SK-N-SH (cell line): ENCODE measurements at regions not wholly inside any gene's neighbourhood (a gene's known extent, or its start where the extent isn't known, plus 50 kb on each side); places are given as distances from the start of the nearest gene placed in this dataset.

Experiments used
- CTCF ChIA-PET: fragments of 300-600, 350-600 bp; formaldehyde crosslinking; extraction: SDS; loops from one replicate; lab custom pipeline; 2021; lab: Yijun Ruan, JAX
- POLR2A ChIA-PET: fragments of 350-600 bp; sonication (Branson Sonifier 250); formaldehyde crosslinking; extraction: SDS; loops from one replicate; lab custom pipeline; 2020; ENCODE audit warnings: antibody characterized with exemption, inconsistent platforms; lab: Yijun Ruan, JAX
- DNase-seq: peaks from one replicate; pipeline ENCODE4 v3.0.0; 2012
- H2AFZ ChIP-seq: fragments of 200-600 bp; sonication (generic); 2 replicates; pipeline ENCODE4 v1.8.1; 2016; ENCODE audit warnings: antibody characterized with exemption, mild to moderate bottlenecking, low read depth
- H3F3A ChIP-seq: fragments of 200-600 bp; sonication (generic); replicated peaks from 2 replicates; pipeline ENCODE3; 2016; ENCODE audit warnings: antibody characterized with exemption, mild to moderate bottlenecking; ENCODE audit not compliant: insufficient read depth
- H3K27ac ChIP-seq, 2 experiments: fragments of 200-500 bp in 1 of 2; fragments of 200-600 bp in 1 of 2; sonication (Bioruptor generic) in 1 of 2; sonication (generic), shearing (Covaris generic) in 1 of 2; 2 replicates each; pipeline versions ENCODE4 v1.5.1 to v1.6.1; 2014 to 2016; ENCODE audit warnings: low read depth in 2 of 2, inconsistent platforms in 1 of 2, low read length in 1 of 2, mild to moderate bottlenecking in 1 of 2, mixed read lengths in 1 of 2
- H3K27me3 ChIP-seq: fragments of 200-600 bp; sonication (generic), shearing (Covaris generic); 2 replicates; pipeline ENCODE4 v1.6.1; 2016; ENCODE audit warnings: mixed run types; ENCODE audit not compliant: insufficient read depth
- H3K36me3 ChIP-seq, 2 experiments: fragments of 200-500 bp in 1 of 2; fragments of 200-600 bp in 1 of 2; sonication (Bioruptor generic) in 1 of 2; sonication (generic) in 1 of 2; replicated peaks in 1 of 2; 2 replicates each; pipeline versions ENCODE3 to v1.5.1; 2014 to 2016; ENCODE audit warnings: low read length in 1 of 2, mild to moderate bottlenecking in 1 of 2; ENCODE audit not compliant: insufficient read depth in 2 of 2, control insufficient read depth in 1 of 2
- H3K4me1 ChIP-seq, 2 experiments: fragments of 200-500 bp in 1 of 2; fragments of 200-600 bp in 1 of 2; sonication (Bioruptor generic) in 1 of 2; sonication (generic), shearing (Covaris generic) in 1 of 2; 2 replicates each; pipeline versions ENCODE4 v1.5.1 to v1.6.1; 2014 to 2016; ENCODE audit warnings: low read depth in 1 of 2, low read length in 1 of 2, mixed run types in 1 of 2; ENCODE audit not compliant: insufficient read depth in 2 of 2, control insufficient read depth in 1 of 2
- H3K4me2 ChIP-seq: fragments of 200-600 bp; sonication (generic), shearing (Covaris generic); 2 replicates; pipeline ENCODE4 v1.6.1; 2017; ENCODE audit warnings: mixed run types
- H3K4me3 ChIP-seq, 2 experiments: fragments of 200-500 bp in 1 of 2; fragments of 200-600 bp in 1 of 2; sonication (Bioruptor generic) in 1 of 2; sonication (generic), shearing (Covaris generic) in 1 of 2; 2 replicates each; pipeline versions ENCODE4 v1.5.1 to v1.8.1; 2014 to 2016; ENCODE audit warnings: low read depth in 2 of 2, inconsistent platforms in 1 of 2, low read length in 1 of 2, mild to moderate bottlenecking in 1 of 2, mixed read lengths in 1 of 2, moderate library complexity in 1 of 2
- H3K79me2 ChIP-seq: fragments of 200-600 bp; sonication (generic); 2 replicates; pipeline ENCODE4 v1.8.1; 2017; ENCODE audit warnings: mild to moderate bottlenecking; ENCODE audit not compliant: insufficient read depth
- H3K9ac ChIP-seq: fragments of 200-600 bp; sonication (generic); 2 replicates; pipeline ENCODE4 v1.6.1; 2017; ENCODE audit warnings: mixed run types
- H3K9me2 ChIP-seq: fragments of 200-600 bp; sonication (generic); 2 replicates; pipeline ENCODE4 v1.6.1; 2017; ENCODE audit warnings: mixed run types
- H3K9me3 ChIP-seq: fragments of 200-600 bp; sonication (generic); 2 replicates; pipeline ENCODE4 v1.6.1; 2017; ENCODE audit warnings: mixed run types, mild to moderate bottlenecking, moderate library complexity
- H4K20me1 ChIP-seq: fragments of 200-600 bp; sonication (generic); 2 replicates; pipeline ENCODE4 v1.6.1; 2017; ENCODE audit warnings: mild to moderate bottlenecking, mixed run types; ENCODE audit not compliant: insufficient read depth
- CHD2 ChIP-seq: fragments of 150-350 bp; IDR thresholded peaks from 2 replicates; pipeline ENCODE4 v1.6.1; 2018; ENCODE audit warnings: low read length; ENCODE audit not compliant: partially characterized antibody
- ELF1 ChIP-seq: IDR thresholded peaks from 2 replicates; pipeline ENCODE4 v1.4.0; 2012
- EP300 ChIP-seq, 2 experiments: IDR thresholded peaks; 2 replicates each; pipeline versions ENCODE4 v1.4.0 to v1.6.1; 2012; ENCODE audit warnings: borderline replicate concordance in 1 of 2, low read depth in 1 of 2, low read length in 1 of 2
- EZH2phosphoT487 ChIP-seq: fragments of 200-600 bp; sonication (generic); IDR thresholded peaks from 2 replicates; pipeline ENCODE4 v1.6.1; 2017; ENCODE audit warnings: low read depth, mixed run types, mild to moderate bottlenecking, antibody characterized with exemption, moderate library complexity, borderline replicate concordance
- FOSL2 ChIP-seq: IDR thresholded peaks from 2 replicates; pipeline ENCODE4 v1.4.0; 2012; ENCODE audit warnings: low read depth, mild to moderate bottlenecking, moderate library complexity, borderline replicate concordance
- FOXM1 ChIP-seq: IDR thresholded peaks from 2 replicates; pipeline ENCODE4 v1.4.0; 2012; ENCODE audit warnings: low read depth, mild to moderate bottlenecking
- GABPA ChIP-seq: IDR thresholded peaks from 2 replicates; pipeline ENCODE4 v1.4.0; 2012; ENCODE audit warnings: low read depth, mild to moderate bottlenecking
- GATA2 ChIP-seq: sonication (generic); formaldehyde crosslinking; IDR thresholded peaks from 2 replicates; pipeline ENCODE4 v1.5.0; 2020; ENCODE audit warnings: mild to moderate bottlenecking, missing genetic modification reagents
- JUND ChIP-seq: IDR thresholded peaks from 2 replicates; pipeline ENCODE4 v1.4.0; 2012
- MXI1 ChIP-seq: IDR thresholded peaks from 2 replicates; pipeline ENCODE4 v1.6.1; 2012; ENCODE audit warnings: mild to moderate bottlenecking, low read depth, low read length, improper control_type of control experiment
- SIN3A ChIP-seq: IDR thresholded peaks from 2 replicates; pipeline ENCODE4 v1.6.1; 2012; ENCODE audit warnings: low read depth, mild to moderate bottlenecking, low read length, moderate library complexity, borderline replicate concordance
- TAF1 ChIP-seq: IDR thresholded peaks from 2 replicates; pipeline ENCODE4 v1.6.1; 2012; ENCODE audit warnings: low read depth, mild to moderate bottlenecking, low read length, moderate library complexity, borderline replicate concordance
- TCF12 ChIP-seq: IDR thresholded peaks from 2 replicates; pipeline ENCODE4 v1.4.0; 2012
- YY1 ChIP-seq: IDR thresholded peaks from 2 replicates; pipeline ENCODE4 v1.4.0; 2012; ENCODE audit warnings: low read depth, mild to moderate bottlenecking
- WGBS: methylation state at CpG from one replicate; pipeline ENCODE4 v1.1.6; 2017; ENCODE audit warnings: low lambda C conversion rate; 5-methylcytosine and 5-hydroxymethylcytosine counted together
- TF ChIP-seq, protein P1 (sequence below): IDR thresholded peaks from 2 replicates; pipeline ENCODE4 v1.4.0; 2012; ENCODE audit warnings: low read depth, borderline replicate concordance
- TF ChIP-seq, protein P2 (sequence below): fragments of 150-350 bp; IDR thresholded peaks from 2 replicates; pipeline ENCODE4 v1.6.1; 2017; ENCODE audit warnings: antibody characterized with exemption, low read length, low read depth, borderline replicate concordance
- TF ChIP-seq, protein P3 (sequence below): IDR thresholded peaks from 2 replicates; pipeline ENCODE4 v1.4.0; 2012; ENCODE audit warnings: low read depth
- TF ChIP-seq, protein P4 (sequence below): IDR thresholded peaks from 2 replicates; pipeline ENCODE4 v1.4.0; 2012; ENCODE audit warnings: low read depth, borderline replicate concordance

DNA sequence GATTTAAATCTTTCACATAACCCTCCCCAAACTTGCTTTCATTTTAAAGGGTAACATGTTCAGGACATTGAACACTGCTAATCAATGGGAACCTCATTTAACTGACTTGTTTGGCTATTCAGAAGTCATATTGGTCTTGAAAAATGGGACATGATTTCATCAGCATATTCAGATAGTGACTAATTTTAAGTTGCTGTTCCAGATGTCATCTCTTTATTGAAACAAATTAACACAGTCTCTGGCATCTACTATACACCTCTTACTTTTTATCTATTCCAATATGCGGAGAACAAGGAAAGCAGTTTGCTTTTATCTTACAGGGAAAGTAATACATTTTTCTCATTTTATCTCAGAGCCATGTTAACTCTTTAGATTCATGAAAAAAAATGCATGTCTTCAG is 310.1 kb downstream of the S1PR1 start:
- CTCF ChIA-PET = no interaction called here
- WGBS = 0% methylated on average over 1 of the region's 1 CpG
- Histone ChIP-seq H3K4me2 (no peak overlapping the region), H3K4me1 (no peaks in the 10 kb centered on the region), H3K79me2 (no peaks in the 10 kb centered on the region), H3K27ac (no peak overlapping the region), H2AFZ (no peak overlapping the region), H3K9me2 (no peaks in the 10 kb centered on the region), H3K27me3 (no peaks in the 10 kb centered on the region), H3F3A (no peaks in the 10 kb centered on the region), H3K36me3 (no peaks in the 10 kb centered on the region), H3K4me3 (no peak overlapping the region), H4K20me1 (no peaks in the 10 kb centered on the region), H3K9me3 (no peaks in the 10 kb centered on the region), H3K9ac (no peak overlapping the region)
- TF ChIP-seq FOSL2 (no peak), JUND (no peak), FOXM1 (no peak), TAF1 (no peak), MXI1 (no peak)
- TF ChIP-seq, protein P1, sequence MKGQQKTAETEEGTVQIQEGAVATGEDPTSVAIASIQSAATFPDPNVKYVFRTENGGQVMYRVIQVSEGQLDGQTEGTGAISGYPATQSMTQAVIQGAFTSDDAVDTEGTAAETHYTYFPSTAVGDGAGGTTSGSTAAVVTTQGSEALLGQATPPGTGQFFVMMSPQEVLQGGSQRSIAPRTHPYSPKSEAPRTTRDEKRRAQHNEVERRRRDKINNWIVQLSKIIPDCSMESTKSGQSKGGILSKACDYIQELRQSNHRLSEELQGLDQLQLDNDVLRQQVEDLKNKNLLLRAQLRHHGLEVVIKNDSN = no peak
- POLR2A ChIA-PET = no interaction called here
- DNase-seq = no peak

DNA sequence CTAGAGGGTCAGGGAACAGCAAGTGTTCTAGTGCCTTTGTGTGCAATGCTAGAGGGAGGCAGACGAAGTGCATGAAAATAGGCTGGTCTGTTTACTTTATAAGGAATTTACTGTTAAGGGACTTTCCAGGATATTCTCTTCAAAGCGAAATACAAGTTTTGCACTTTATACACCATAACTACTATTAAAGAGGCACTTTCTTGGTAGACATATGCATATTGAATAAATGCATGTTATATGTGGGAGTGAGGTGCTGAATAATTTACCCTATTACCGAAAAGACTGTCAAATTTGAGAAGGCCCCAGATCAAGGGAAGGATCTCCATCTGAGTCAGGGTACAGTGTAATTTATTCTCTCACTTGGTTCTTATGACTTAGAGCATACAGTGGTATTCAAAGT is 310.5 kb downstream of the S1PR1 start:
- Histone ChIP-seq H3K9me3 (no peaks in the 10 kb centered on the region), H3K36me3 (no peaks in the 10 kb centered on the region), H3K9ac (no peak overlapping the region), H3F3A (no peaks in the 10 kb centered on the region), H3K9me2 (no peaks in the 10 kb centered on the region), H2AFZ (no peak overlapping the region), H4K20me1 (no peaks in the 10 kb centered on the region), H3K27ac (no peak overlapping the region), H3K27me3 (no peaks in the 10 kb centered on the region), H3K4me3 (no peak overlapping the region), H3K4me1 (no peaks in the 10 kb centered on the region), H3K4me2 (no peak overlapping the region), H3K79me2 (no peaks in the 10 kb centered on the region)
- no peak for DNase-seq
- WGBS = 30% methylated on average over 3 of the region's 3 CpGs
- TF ChIP-seq CHD2 = no peak
- TF ChIP-seq EZH2phosphoT487 = no peak
- TF ChIP-seq SIN3A = no peak
- TF ChIP-seq YY1 = no peak
- ChIA-PET CTCF (no interaction called here), POLR2A (no interaction called here)

DNA sequence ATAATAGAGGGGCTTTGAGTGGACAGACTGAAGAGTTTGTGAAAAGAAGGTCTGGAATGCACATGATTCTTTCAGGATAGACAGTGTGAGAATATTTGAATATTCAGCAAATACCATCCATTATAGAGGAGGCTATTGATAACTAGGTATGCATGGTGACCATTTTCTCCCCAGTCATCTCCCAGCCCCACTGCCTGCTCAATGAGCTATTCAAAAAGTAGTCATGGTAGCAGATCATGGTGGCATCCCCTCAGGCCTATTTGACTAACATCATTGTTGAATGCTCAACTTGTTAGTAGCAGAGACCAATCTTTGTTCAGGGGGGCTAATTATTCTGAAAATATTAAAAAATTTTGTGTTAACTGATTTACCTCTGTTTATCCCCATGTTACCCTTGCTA is 311.6 kb downstream of the S1PR1 start:
- no peaks in the 10 kb centered on the region for H3F3A ChIP-seq
- no peaks in the 10 kb centered on the region for H3K4me1 ChIP-seq
- no peaks in the 10 kb centered on the region for H3K9me2 ChIP-seq
- no peak overlapping the region for H3K4me2 ChIP-seq
- H3K9me3 ChIP-seq = no peaks in the 10 kb centered on the region
- no peaks in the 10 kb centered on the region for H3K79me2 ChIP-seq
- no peaks in the 10 kb centered on the region for H3K27me3 ChIP-seq
- no peak overlapping the region for H2AFZ ChIP-seq
- CTCF ChIA-PET = interaction anchor here (1.1 to 1.8 kb wide), 2 partner anchors 20 to 42 kb away, joined by 3 read pairs; no protein-coding TSS in a partner anchor
- no peak overlapping the region for H3K27ac ChIP-seq
- DNase-seq = no peak
- POLR2A ChIA-PET = no interaction called here
- H3K36me3 ChIP-seq = no peaks in the 10 kb centered on the region
- H4K20me1 ChIP-seq = no peaks in the 10 kb centered on the region
- no peak overlapping the region for H3K9ac ChIP-seq
- H3K4me3 ChIP-seq = no peak overlapping the region
- TF ChIP-seq, protein P1 = no peak
- TF ChIP-seq GATA2 (CRISPR knock-in tag) (no peak), GABPA (no peak), SIN3A (no peak), ELF1 (no peak), EP300 (IDR thresholded peaks at IDR 0.05; ENCODE audit: borderline replicate concordance in 1 of 2, low read depth in 1 of 2, low read length in 1 of 2) (no peak), EZH2phosphoT487 (no peak), TCF12 (no peak)
- TF ChIP-seq, protein P2, sequence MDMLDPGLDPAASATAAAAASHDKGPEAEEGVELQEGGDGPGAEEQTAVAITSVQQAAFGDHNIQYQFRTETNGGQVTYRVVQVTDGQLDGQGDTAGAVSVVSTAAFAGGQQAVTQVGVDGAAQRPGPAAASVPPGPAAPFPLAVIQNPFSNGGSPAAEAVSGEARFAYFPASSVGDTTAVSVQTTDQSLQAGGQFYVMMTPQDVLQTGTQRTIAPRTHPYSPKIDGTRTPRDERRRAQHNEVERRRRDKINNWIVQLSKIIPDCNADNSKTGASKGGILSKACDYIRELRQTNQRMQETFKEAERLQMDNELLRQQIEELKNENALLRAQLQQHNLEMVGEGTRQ = no peak
- TF ChIP-seq, protein P3, sequence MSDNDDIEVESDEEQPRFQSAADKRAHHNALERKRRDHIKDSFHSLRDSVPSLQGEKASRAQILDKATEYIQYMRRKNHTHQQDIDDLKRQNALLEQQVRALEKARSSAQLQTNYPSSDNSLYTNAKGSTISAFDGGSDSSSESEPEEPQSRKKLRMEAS = no peak
- TF ChIP-seq, protein P4, sequence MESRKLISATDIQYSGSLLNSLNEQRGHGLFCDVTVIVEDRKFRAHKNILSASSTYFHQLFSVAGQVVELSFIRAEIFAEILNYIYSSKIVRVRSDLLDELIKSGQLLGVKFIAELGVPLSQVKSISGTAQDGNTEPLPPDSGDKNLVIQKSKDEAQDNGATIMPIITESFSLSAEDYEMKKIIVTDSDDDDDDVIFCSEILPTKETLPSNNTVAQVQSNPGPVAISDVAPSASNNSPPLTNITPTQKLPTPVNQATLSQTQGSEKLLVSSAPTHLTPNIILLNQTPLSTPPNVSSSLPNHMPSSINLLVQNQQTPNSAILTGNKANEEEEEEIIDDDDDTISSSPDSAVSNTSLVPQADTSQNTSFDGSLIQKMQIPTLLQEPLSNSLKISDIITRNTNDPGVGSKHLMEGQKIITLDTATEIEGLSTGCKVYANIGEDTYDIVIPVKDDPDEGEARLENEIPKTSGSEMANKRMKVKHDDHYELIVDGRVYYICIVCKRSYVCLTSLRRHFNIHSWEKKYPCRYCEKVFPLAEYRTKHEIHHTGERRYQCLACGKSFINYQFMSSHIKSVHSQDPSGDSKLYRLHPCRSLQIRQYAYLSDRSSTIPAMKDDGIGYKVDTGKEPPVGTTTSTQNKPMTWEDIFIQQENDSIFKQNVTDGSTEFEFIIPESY = no peak
